HG02642 (cell line): ENCODE measurements at regions not wholly inside any gene's neighbourhood (a gene's known extent, or its start where the extent isn't known, plus 50 kb on each side); places are given as distances from the start of the nearest gene placed in this dataset.
"Not testable (repeated sequence)": the region's sequence is repeated elsewhere in the genome, so short reads cannot be mapped to it uniquely, and the experiment has no call there.

Experiments used
- ATAC-seq: cut with Tn5 transposase; IDR thresholded peaks from one replicate; pipeline ENCODE4 v1.9.1; 2021; ENCODE audit warnings: mild to moderate bottlenecking; ENCODE audit not compliant: unreplicated experiment, poor library complexity

DNA sequence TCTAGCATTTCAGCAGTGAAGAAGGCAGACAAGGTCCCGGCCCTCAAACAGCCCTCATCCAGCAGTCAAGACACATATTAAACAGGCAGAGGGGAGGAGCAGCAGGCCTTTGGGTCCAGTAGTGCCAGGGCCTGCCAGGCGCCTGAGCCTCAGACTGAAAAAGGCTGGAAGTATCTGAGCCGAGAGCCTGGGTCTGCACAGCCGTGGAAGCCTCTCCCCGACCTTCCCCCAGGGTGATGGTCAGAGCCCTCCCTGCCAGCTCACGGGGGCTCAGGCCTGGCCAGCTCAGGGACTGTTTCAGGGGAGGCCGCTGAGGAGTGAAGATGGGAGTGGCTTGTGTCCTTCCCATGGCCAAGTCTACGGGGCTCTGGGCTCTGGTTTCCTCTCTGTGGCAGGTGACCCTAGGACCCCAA lies 565.2 kb downstream of the PTPRU start:
- ATAC-seq = no peak

GRCh38 chr1:29801003-29801402 lies 564.7 kb downstream of the PTPRU start:
- no peak for ATAC-seq

DNA sequence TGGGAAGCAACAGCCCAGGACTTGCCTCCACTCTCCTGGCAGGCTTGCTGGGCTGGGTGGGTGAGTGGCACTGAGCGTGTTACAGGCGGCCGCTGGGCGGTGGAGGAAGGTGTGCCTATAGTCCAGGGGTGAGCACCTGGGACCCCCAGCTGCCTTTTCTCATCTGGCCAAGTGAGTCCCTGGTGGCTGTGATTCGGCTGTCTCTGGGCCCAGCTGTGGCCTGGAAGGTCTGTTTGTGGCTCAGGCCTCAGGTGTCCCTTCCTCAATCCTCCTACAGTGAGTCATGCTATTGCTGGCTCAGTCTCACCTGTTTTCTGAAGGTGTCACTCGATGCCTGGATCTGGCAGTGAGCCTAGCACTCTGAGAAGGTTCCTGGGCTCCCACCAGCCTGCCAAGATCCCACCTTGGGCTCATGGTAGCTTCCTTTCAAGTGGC lies 564.2 kb downstream of the PTPRU start:
- no peak for ATAC-seq

DNA sequence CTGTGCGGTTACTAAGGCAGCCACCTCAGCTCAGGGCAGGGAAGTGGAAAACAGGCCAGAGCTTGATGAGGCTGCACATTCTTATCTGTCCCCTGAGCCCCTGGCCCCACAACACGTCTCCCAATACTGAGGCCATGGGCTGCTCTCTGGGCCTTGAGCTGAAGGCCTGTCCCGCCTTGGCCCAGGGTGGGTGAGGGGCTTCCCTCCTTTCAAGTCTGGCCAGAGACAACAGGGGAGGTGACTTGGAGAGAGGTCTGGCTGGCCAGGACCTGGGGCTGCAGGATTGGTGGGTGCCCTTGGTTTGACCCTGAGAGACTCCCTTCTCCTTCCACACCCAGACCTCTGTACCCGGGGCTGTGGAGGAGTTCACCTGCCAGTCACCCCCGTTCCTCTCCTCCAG lies 563.8 kb downstream of the PTPRU start:
- ATAC-seq = no peak

DNA sequence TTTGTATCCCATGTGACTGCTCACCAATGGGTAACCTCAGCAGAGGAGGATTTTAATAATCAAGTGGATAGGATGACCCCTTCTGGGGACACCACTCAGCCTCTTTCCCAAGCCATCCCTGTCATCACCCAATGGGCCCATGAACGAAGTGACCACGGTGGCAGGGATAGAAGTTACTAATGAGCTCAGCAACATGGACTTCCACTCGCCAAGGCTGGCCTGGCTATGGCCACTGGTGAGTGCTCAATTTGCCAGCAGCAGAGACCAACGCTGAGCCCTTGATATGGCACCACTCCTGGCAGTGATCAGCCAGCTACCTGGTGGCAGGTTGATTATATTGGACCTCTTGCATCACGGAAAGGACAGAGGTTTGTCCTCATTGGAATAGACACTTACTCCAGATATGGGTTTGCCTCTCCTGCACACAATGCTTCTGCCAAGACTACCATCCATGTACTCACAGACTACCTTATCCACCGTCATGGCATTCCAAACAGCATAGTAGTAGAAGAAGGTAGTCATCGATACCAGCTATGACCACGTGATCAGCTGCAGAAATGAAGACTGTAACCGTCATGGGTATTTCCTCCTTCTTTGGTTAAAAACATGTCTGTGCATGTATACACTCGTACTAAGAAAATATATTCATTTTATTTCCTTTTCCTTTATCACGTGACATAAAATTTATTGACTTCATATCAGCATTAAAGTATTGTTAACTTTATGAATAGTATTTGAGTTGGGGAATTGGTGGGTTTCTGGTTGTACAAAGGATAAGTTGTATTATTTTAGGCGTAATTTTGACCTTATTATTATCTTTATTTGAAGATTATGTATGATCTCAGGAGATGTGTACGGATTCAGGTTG lies 562.6 kb downstream of the PTPRU start:
- ATAC-seq = no peak

GRCh38 chr1:29797125-29797524 lies 560.8 kb downstream of the PTPRU start:
- ATAC-seq = not testable (repeated sequence)

DNA sequence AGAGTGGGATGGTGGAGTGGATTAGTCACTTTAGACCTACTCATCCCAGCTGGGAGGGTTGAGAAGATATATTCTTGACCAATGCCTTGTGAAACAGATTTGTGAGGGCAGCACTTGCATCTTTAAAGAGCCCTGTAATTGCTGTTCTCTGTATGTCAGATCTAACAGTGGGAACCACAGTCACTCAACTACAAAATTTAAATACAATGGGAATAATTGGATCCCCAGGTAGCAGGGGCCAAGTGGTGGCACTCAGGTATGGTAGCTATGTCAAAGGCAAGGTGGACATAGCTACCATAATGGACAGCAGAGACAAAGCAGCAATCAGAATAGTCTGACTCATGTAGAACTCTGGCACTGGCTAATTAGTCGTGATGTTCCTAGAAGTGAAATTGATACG lies 559.6 kb downstream of the PTPRU start:
- ATAC-seq = not testable (repeated sequence)

GRCh38 chr1:29793653-29794348 lies 557.5 kb downstream of the PTPRU start:
- no peak for ATAC-seq

GRCh38 chr1:29793101-29793546 lies 556.8 kb downstream of the PTPRU start:
- ATAC-seq = no peak

DNA sequence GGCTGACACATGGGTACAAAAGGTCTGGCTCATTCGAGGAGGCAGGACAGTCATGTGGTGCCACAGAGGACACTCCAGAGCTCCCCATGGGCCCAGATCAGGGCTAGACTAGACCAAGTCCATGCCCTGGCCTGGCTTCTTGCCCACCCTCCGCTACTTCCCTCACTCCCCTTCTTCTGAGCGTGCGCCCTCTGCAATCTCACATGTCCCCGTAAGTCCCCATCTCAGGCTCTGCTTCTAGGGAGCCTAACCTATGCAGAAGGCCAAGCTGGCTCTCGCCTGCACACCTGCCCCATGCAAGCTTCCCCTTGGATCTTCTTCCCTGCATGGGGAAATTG lies 553.6 kb downstream of the PTPRU start:
- ATAC-seq = no peak

DNA sequence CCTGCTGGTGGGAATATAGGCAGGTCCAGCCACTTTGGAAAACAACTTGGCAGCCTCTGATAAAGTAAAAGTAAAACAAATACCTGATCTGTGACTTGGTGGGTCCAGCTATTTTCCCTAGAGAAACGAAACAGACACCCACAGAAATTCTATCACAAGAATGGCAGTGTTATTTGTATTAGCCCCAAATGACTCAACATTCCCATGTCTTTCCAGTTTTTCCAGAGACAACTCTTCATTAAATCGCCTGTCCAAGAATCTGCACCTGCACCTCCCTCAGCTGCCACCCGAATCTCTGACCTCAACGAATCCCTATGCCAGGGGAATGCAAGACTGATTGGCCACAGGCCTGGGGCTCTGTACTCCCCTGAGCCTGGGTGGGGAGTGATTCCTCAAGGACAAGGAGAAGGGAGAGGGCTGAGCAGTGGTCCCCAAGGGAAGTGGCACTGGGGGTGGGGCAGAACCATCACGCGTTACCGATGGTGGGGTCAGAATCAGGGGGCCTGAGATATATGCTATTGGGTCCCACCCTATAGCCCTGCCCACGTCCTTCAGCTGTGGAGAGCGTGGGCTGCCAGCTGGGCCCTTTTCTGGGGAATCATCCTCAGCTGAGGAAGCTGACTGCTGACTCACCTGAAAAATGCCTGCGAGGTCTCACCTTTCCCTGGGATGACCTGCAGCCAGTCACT lies 553.0 kb downstream of the PTPRU start:
- no peak for ATAC-seq

DNA sequence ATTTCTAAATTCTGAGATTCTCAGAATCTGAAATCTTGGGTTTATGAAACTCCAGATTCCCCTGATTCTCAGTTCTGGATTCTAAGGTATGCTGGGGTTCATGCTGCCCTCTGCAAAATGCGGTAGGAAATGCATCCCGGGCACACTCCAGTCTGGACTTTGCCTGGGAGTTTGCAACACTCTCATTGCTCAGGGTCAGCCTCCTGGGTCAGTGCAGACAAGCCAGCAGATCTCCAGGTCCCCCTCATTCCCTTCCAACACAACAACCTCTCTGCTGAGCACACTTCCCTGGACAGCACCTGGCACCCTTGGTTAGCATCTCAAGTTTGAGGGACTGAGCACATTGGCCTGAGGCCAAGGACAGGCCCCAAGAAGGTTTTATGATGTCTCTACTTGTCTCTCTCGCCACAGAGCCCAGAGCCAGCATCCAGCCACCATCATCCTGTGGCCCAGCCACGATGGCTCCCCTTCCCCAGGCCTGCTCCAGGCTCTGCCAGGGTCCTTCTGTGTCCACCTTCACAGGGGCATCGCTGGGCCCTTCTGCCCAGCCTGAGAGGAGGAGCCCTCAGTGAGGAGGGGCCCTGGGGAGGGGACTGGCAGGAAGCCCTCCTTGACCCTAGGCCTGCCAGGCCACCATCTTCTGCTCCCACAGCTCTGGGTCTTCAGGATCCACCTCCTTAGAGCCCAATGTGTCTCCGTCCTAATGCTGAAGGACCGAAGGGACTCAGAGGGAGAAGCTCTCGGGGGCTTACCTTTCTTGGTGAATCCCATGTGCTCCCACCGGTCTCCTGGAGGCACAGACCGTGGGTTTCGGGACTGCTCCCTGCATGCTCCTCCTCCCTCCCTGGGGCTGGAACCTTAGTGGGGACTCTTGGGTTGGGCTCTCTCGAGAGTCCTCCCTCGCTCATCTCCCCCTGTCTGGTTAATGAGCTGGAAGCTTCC lies 550.7 kb downstream of the PTPRU start:
- ATAC-seq = no peak

DNA sequence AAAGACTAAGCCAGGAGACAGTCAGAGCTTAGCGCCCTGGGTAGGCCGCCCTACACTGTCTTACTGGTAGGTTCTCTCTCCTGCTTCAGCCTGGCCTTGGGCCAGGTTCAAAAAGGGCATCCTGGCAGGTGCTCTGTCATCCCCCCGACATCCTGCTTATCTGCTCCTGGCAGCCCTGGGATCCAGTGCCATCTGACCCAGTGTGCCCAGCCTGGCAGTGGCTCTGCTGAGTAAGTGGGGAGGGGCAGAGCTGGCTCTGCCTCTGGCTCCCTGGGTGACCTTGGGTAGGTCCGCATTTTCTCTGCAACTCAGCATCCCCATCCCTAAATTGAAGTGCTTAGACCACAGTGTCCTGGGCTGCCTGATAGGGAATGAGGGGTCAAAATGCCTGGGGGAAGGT lies 549.9 kb downstream of the PTPRU start:
- no peak for ATAC-seq

DNA sequence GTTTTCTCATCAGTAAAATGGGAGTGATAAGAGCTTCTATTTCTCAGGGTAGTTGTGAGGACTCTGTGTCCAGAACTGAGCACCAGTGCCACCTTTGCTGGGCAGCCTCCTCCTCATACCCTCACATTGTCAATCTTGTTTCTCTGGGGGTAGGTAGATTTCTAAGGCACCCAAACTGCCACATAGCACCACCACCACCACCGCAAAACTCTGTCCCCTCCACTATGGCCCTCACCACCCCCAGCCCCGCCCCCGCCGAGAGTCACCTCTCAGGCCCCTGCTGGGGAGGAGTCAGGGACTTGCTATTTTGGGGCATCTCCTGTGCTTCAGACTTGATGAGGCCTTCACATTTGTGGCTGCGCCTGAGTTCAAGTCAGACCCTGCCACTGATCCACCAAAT lies 549.2 kb downstream of the PTPRU start:
- ATAC-seq = no peak

GRCh38 chr1:29785137-29785527 lies 548.8 kb downstream of the PTPRU start:
- ATAC-seq = no peak

- ATAC-seq = no peak
Observed at GRCh38 chr1:29784276-29785136, 548.2 kb downstream of the PTPRU start.

GRCh38 chr1:29783508-29784275 lies 547.4 kb downstream of the PTPRU start:
- ATAC-seq = no peak

GRCh38 chr1:29782846-29783507 lies 546.7 kb downstream of the PTPRU start:
- no peak for ATAC-seq
